GM19043 (cell line): ENCODE measurements at regions not wholly inside any gene's neighbourhood (a gene's known extent, or its start where the extent isn't known, plus 50 kb on each side); places are given as distances from the start of the nearest gene placed in this dataset.
"Not testable (repeated sequence)": the region's sequence is repeated elsewhere in the genome, so short reads cannot be mapped to it uniquely, and the experiment has no call there.

Experiments used
- ATAC-seq: cut with Tn5 transposase; IDR thresholded peaks from one replicate; pipeline ENCODE4 v1.9.1; 2021; ENCODE audit warnings: low read depth; ENCODE audit not compliant: unreplicated experiment

GRCh38 chr11:67940440-67940839, 63.5 kb downstream of the UNC93B1 start:
- ATAC-seq = not testable (repeated sequence)

- not testable (repeated sequence) for ATAC-seq
Measured at GRCh38 chr11:67938964-67939363, 64.9 kb downstream of the UNC93B1 start.

- ATAC-seq = not testable (repeated sequence)
Measured at GRCh38 chr11:67938371-67938770, 65.5 kb downstream of the UNC93B1 start.

GRCh38 chr11:67923565-67923964, 80.3 kb downstream of the UNC93B1 start:
- ATAC-seq = not testable (repeated sequence)

GRCh38 chr11:67920546-67920945, 83.4 kb downstream of the UNC93B1 start:
- not testable (repeated sequence) for ATAC-seq

- ATAC-seq = not testable (repeated sequence)
Measured at GRCh38 chr11:67912184-67912583, 91.7 kb downstream of the UNC93B1 start.

GRCh38 chr11:67911211-67911610, 92.7 kb downstream of the UNC93B1 start:
- not testable (repeated sequence) for ATAC-seq

- ATAC-seq = not testable (repeated sequence)
Measured at GRCh38 chr11:67910803-67911202, 93.1 kb downstream of the UNC93B1 start.

- not testable (repeated sequence) for ATAC-seq
Measured at GRCh38 chr11:67906969-67907368, 96.9 kb downstream of the UNC93B1 start.

GRCh38 chr11:67899462-67899861, 104.4 kb downstream of the UNC93B1 start:
- not testable (repeated sequence) for ATAC-seq

- ATAC-seq = not testable (repeated sequence)
Measured at GRCh38 chr11:67893487-67893886, 110.4 kb downstream of the UNC93B1 start.

- not testable (repeated sequence) for ATAC-seq
Measured at GRCh38 chr11:67889646-67890045, 114.3 kb downstream of the UNC93B1 start.

- ATAC-seq = not testable (repeated sequence)
Measured at GRCh38 chr11:67888056-67888455, 115.8 kb downstream of the UNC93B1 start.

- ATAC-seq = not testable (repeated sequence)
Measured at GRCh38 chr11:67886672-67887071, 117.2 kb downstream of the UNC93B1 start.

GRCh38 chr11:67886207-67886606, 117.7 kb downstream of the UNC93B1 start:
- ATAC-seq = not testable (repeated sequence)

- ATAC-seq = not testable (repeated sequence)
Measured at GRCh38 chr11:67885574-67885973, 118.3 kb downstream of the UNC93B1 start.

- ATAC-seq = not testable (repeated sequence)
Measured at GRCh38 chr11:67884761-67885558, 118.9 kb downstream of the UNC93B1 start.

- not testable (repeated sequence) for ATAC-seq
Measured at GRCh38 chr11:67884073-67884757, 119.7 kb downstream of the UNC93B1 start.

GRCh38 chr11:67882304-67882703, 121.6 kb downstream of the UNC93B1 start:
- not testable (repeated sequence) for ATAC-seq

GRCh38 chr11:67881836-67882235, 122.1 kb downstream of the UNC93B1 start:
- not testable (repeated sequence) for ATAC-seq

- not testable (repeated sequence) for ATAC-seq
Measured at GRCh38 chr11:67880594-67881196, 123.2 kb downstream of the UNC93B1 start.
